ENCODE measurements at regions not wholly inside any gene's neighbourhood (a gene's known extent, or its start where the extent isn't known, plus 50 kb on each side); places are given as distances from the start of the nearest gene placed in this dataset.
"Not testable (repeated sequence)": the region's sequence is repeated elsewhere in the genome, so short reads cannot be mapped to it uniquely, and the experiment has no call there.

DNA sequence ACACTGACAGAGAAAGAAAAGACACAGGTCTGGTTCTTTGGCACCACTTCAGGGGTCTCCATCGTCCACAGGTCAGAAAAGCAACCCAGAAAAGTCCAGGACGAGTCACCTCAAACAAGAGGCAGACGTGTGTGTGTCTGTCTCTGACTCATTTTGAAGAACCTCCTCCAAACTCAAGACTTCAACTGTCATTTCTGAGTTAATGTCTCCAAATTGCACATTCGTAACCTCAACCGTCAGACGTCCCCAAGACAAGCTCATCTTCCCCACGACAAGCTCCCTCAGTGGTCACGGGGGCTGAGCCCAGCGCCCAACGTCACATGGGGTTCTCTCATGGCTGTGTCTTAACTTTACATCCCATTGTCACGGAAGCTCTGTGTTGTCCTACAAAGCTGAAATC, 70.2 kb upstream of the TNK2 start:
- intact Hi-C loops (cut with DNase I; ENCODE audit: low total_unique reads); H3K36me3 ChIP-seq (ENCODE audit: low read depth, missing control alignments); H3K9me3 ChIP-seq; H3K27ac ChIP-seq; H3K27me3 ChIP-seq; H3K4me1 ChIP-seq; H3K4me3 ChIP-seq: not testable (repeated sequence)
- DNase-seq = peak; percentile 2
- 79 to 83% methylated on average over 3 of the region's 11 CpGs for WGBS, 2 donors

GRCh38 chr3:195976876-195977275, 68.5 kb upstream of the TNK2 start:
- H3K27ac ChIP-seq; intact Hi-C loops (cut with DNase I; ENCODE audit: low total_unique reads); H3K27me3 ChIP-seq; H3K9me3 ChIP-seq; DNase-seq; H3K4me3 ChIP-seq; H3K36me3 ChIP-seq (ENCODE audit: low read depth, missing control alignments); H3K4me1 ChIP-seq: not testable (repeated sequence)
- WGBS, 2 donors = 94% methylated on average over 10 of the region's 19 CpGs; no CpG with 5 or more reads in 1 of the 2 donors

- H3K27me3 ChIP-seq; H3K27ac ChIP-seq; intact Hi-C loops (cut with DNase I; ENCODE audit: low total_unique reads); H3K9me3 ChIP-seq; H3K4me3 ChIP-seq; DNase-seq; H3K4me1 ChIP-seq: not testable (repeated sequence)
- peaks cover 10% of the 10 kb centered on the region for H3K36me3 ChIP-seq (ENCODE audit: low read depth, missing control alignments)
- WGBS, 2 donors = 92 to 95% methylated on average over 11 of the region's 13 CpGs
These were observed 65.9 kb upstream of the TNK2 start for GRCh38 chr3:195974281-195974680.

DNA sequence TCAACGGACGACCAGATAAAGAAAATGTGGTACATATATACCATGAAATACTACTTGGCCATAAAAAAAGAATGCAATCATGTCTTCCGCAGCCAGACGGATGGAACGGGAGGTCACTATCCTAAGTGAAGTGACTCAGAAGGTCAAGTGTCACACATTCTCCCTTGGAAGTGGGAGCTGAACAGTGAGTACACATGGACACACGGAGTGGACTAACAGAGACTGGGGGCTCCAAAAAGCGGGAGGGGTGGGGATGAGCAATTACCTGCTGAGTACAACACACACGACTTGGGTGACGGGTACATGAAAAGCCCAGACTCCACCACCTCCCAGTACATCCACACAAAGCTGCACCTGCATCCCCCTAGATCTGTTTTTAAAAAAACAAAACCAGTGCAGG, 62.5 kb upstream of the TNK2 start:
- H3K27me3 ChIP-seq; H3K9me3 ChIP-seq; H3K4me1 ChIP-seq; DNase-seq; H3K27ac ChIP-seq; intact Hi-C loops (cut with DNase I; ENCODE audit: low total_unique reads); H3K4me3 ChIP-seq: not testable (repeated sequence)
- 91 to 94% methylated on average over 9 of the region's 9 CpGs for WGBS, 2 donors
- peaks cover 10% of the 10 kb centered on the region for H3K36me3 ChIP-seq (ENCODE audit: low read depth, missing control alignments)

DNA sequence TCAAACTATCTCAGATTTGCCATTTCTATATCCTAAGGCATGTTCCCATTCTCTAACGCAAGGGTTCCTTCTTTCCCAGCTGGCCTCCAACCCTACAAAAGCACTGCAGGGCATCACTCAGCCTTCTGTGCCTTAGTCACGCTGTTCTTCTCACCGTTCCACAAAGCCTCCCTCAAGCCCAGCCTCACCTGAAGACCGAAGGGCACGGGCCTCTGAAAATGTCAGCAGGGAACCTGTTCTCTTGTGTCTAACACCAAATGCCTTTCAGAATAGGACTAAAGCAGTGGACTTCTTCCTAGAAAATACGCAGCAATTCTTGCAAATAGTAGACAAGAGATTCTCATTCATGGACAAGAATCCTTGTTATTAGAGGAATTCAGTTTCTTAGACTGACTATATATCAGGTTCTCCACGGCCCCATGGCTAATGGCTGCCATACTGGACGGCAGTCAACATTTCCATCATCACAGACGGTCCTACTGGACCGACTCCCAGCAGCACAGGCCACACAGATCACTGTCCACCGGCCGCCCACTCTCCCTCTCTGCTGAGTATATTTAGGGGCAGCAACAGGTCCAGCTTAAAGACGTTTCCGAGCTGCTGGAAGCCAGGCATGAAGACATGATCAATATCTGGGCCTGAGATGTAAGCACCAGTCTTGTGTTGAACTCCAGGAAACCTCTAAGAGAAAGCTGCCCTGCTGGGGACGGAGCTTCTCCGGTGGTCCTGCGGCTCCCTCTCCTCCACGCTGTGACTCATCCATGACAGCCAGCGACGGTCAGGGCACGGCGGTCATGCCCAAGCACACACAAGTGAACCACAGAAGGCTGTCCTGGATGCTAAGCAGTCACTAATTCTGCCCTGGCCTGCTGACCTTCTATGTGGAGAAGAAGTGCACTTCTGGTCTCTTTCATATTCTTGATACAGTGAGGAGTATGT, 61.8 kb upstream of the TNK2 start:
- H3K27me3 ChIP-seq; DNase-seq; H3K9me3 ChIP-seq; H3K4me3 ChIP-seq; intact Hi-C loops (cut with DNase I; ENCODE audit: low total_unique reads); H3K27ac ChIP-seq; H3K4me1 ChIP-seq: not testable (repeated sequence)
- H3K36me3 ChIP-seq (ENCODE audit: low read depth, missing control alignments) = peaks cover 10% of the 10 kb centered on the region
- 93 to 99% methylated on average over 16 to 21 of the region's 22 CpGs for WGBS, 2 donors

DNA sequence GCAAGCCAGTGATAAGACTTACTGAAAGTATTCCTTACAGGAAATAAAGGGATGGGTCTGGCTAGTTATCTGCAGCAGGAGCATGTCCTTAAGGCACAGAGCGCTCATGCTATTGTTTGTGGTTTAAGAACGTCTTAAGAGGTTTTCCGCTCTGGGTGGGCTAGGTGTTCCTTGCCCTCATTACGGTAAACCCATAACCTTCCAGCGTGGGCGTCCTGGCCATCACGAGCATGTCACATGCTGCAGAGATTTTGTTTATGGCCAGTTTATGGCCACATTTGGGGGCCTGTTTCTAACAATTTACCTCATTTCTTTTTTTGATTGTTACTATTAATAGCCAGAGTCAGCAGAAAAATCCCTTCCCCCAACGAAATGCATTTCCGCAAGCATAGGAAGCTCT, 61.0 kb upstream of the TNK2 start:
- DNase-seq; H3K27ac ChIP-seq; H3K36me3 ChIP-seq (ENCODE audit: low read depth, missing control alignments); H3K27me3 ChIP-seq; H3K4me1 ChIP-seq; H3K9me3 ChIP-seq; H3K4me3 ChIP-seq; intact Hi-C loops (cut with DNase I; ENCODE audit: low total_unique reads): not testable (repeated sequence)
- 89 to 93% methylated on average over 9 of the region's 9 CpGs for WGBS, 2 donors

- H3K27me3 ChIP-seq; H3K4me1 ChIP-seq; H3K36me3 ChIP-seq (ENCODE audit: low read depth, missing control alignments); intact Hi-C loops (cut with DNase I; ENCODE audit: low total_unique reads); H3K27ac ChIP-seq; DNase-seq; H3K9me3 ChIP-seq; H3K4me3 ChIP-seq: not testable (repeated sequence)
- WGBS, 2 donors = 96% methylated on average over 8 of the region's 10 CpGs; no CpG with 5 or more reads in 1 of the 2 donors
These were observed 59.8 kb upstream of the TNK2 start for GRCh38 chr3:195968104-195968503.

DNA sequence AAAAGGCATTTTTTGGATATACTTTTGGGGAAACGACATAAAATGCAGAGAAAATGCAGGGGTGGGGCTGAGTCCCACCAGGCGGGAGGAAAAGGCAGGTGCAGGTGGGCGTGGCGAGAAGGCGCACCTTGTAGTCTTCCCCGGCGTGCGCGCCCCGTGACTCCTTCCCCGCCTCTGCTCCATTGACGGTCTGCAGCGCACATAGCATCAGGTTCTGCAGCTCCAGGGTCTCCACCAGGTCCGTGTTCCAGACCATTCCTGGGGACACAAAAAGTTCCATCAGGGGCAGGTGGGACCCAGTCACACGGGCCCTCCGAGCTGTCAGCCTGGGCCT, 59.0 kb upstream of the TNK2 start:
- not testable (repeated sequence) for H3K4me3 ChIP-seq

GRCh38 chr3:195966563-195967386, 58.4 kb upstream of the TNK2 start:
- H3K4me3 ChIP-seq; intact Hi-C loops (cut with DNase I; ENCODE audit: low total_unique reads); H3K9me3 ChIP-seq; DNase-seq; H3K4me1 ChIP-seq; H3K27ac ChIP-seq; H3K36me3 ChIP-seq (ENCODE audit: low read depth, missing control alignments); H3K27me3 ChIP-seq: not testable (repeated sequence)
- 54 to 60% methylated on average over 9 to 12 of the region's 15 CpGs for WGBS, 2 donors

More for the DNA sequence above, 59.0 kb upstream of the TNK2 start:
- H3K27me3 ChIP-seq; H3K27ac ChIP-seq; H3K4me1 ChIP-seq; intact Hi-C loops (cut with DNase I; ENCODE audit: low total_unique reads); DNase-seq; H3K36me3 ChIP-seq (ENCODE audit: low read depth, missing control alignments); H3K9me3 ChIP-seq: not testable (repeated sequence)
- no CpG with 5 or more reads among the region's 16 CpGs for WGBS, 2 donors

GRCh38 chr3:195965217-195965616, 56.9 kb upstream of the TNK2 start:
- H3K4me1 ChIP-seq; H3K4me3 ChIP-seq; H3K27ac ChIP-seq; H3K27me3 ChIP-seq; DNase-seq; H3K36me3 ChIP-seq (ENCODE audit: low read depth, missing control alignments); H3K9me3 ChIP-seq; intact Hi-C loops (cut with DNase I; ENCODE audit: low total_unique reads): not testable (repeated sequence)
- WGBS, 2 donors = 86 to 88% methylated on average over 6 to 12 of the region's 12 CpGs

DNA sequence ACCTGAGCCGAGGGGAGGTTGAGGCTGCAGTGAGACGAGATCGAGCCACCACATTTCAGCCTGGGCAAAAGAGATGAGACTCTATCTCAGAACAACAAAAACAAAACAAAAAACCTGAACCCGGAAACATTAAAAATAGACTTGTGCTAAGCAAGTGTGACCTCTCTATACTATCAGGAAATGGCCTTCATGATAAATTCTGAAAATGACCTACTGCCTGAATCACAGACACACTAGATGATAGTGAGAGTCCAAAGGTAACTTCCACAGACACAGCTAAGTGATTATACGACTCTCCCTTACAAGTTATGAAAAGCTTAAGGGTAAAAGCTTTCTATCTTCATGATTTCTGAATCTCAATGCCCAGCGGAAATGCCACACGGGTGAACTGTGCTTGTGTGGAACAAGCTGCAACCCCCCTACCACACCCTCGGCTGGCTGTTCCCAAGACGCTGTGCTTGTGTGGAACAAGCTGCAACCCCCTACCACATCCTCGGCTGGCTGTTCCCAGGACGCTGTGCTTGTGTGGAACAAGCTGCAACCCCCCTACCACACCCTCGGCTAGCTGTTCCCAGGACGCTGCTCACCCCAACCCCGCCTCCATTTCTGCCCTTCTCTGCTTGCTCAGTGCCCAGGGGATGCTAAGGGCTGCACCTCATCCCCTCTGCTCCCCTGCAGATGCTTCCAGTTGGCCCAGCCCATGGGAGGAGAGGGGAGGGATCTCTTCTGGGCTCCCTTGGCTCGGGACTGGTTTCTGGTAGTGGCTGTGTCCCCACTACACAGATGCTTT, 56.2 kb upstream of the TNK2 start:
- H3K27ac ChIP-seq; intact Hi-C loops (cut with DNase I; ENCODE audit: low total_unique reads); H3K4me1 ChIP-seq; DNase-seq; H3K27me3 ChIP-seq; H3K9me3 ChIP-seq; H3K36me3 ChIP-seq (ENCODE audit: low read depth, missing control alignments); H3K4me3 ChIP-seq: not testable (repeated sequence)
- 84 to 92% methylated on average over 8 to 15 of the region's 15 CpGs for WGBS, 2 donors
